ENCODE measurements at regions not wholly inside any gene's neighbourhood (a gene's known extent, or its start where the extent isn't known, plus 50 kb on each side); places are given as distances from the start of the nearest gene placed in this dataset.

DNA sequence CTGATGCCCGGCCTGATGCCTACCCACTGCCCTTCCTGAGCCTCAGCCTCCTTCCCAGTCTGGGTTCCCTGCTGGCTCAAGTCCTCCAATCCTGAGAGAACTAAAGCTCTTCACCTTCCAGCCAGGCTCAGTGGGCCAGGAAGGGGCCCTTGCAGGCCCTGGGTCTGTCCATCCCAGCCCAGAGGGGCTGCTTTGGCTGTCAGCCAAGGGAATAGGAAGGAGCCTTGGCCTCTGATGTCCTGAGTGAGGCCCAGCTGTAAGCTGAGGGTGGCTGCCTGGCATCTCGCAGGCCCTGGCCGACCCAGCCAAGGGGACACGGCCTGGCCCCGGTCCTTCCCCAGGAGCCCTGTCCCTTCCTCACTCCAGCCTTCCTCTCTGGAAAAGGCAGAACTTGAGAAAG, 83.4 kb downstream of the DHCR7 start:
- TF ChIP-seq CTCF (IDR thresholded peaks at IDR 0.05) (no peak), EZH2phosphoT487 (IDR thresholded peaks at IDR 0.05) (no peak), EZH2 (IDR thresholded peaks at IDR 0.05) (no peak)
